ENCODE measurements at regions not wholly inside any gene's neighbourhood (a gene's known extent, or its start where the extent isn't known, plus 50 kb on each side); places are given as distances from the start of the nearest gene placed in this dataset.
A peak's percentile ranks its signal among the peaks of the same experiment; 100 is the strongest.
"Not testable (repeated sequence)": the region's sequence is repeated elsewhere in the genome, so short reads cannot be mapped to it uniquely, and the experiment has no call there.

DNA sequence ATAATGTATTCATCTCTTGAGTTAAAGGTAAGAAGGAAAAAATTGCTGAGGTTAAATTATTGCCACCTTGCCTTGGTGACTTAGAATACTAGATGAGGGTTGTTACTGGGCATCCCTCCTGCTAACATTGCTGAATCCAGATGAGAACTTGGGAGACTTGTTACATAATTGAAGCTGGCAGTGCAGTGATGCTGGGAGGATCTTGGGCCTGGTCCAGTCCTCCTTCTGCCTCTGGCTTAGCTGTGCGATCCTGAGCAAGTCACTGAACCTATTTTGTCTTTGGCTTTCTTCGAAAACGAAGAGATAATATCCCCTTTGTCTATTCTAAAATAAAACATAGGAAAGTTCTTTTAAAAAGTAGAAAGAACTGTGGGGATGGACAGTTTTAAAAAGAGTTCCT, 244.9 kb upstream of the NRIP1 start:
- no peak for DNase-seq (ENCODE audit: low read depth, low spot score)

DNA sequence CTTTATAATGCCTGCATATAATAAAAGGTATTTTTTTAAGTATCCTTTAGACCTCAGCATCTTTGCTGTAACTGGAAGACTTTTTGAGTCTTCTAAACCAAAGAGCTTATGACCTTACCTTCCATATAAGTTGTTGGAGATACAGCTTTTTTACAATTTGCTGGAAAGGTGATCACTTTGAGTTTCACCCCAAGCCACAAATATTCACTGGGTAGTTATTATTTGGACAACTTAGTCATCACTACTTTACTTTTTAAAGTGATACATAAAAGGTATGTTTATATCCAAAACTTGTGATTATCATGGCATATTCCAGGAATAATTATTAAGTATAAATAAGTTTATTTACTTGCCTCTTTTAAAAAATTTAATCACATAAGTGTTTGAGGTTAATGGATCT, 246.7 kb upstream of the NRIP1 start:
- no peak for DNase-seq (ENCODE audit: low read depth, low spot score)

DNA sequence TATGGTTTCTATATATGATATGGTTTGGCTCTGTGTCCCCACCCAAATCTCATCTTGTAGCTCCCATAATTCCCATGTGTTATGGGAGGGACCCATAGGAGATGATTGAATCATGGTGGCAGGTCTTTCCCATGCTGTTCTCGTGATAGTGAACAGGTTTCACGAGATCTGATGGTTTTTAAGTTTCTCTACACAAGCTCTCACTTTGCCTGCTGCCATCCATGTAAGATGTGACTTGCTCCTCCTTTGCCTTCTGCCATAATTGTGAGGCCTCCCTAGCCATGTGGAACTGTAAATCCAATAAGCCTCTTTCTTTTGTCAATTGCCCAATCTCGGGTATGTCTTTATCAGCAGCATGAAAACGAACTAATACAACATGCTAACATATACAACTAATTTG, 252.2 kb upstream of the NRIP1 start:
- not testable (repeated sequence) for DNase-seq (ENCODE audit: low read depth, low spot score)

DNA sequence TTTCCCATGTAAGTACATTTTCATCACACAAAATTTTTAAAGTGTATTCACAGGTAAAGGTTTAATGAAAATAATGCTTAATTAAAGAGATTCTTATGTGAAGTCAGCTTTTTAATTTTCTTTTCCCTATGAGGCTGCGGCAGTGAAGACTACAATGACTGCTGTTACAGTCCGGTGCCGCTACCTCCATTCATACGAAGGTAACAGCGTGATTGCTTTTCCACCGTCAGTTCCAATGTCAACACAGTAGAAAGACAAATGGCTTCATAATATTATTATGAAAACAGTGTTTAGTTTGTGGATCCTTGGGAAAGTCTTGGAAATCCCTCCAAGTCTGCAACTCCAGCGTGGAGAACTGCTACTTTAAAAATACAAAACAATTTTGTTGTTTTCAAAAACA, 254.9 kb upstream of the NRIP1 start:
- DNase-seq (ENCODE audit: low read depth, low spot score) = no peak

DNA sequence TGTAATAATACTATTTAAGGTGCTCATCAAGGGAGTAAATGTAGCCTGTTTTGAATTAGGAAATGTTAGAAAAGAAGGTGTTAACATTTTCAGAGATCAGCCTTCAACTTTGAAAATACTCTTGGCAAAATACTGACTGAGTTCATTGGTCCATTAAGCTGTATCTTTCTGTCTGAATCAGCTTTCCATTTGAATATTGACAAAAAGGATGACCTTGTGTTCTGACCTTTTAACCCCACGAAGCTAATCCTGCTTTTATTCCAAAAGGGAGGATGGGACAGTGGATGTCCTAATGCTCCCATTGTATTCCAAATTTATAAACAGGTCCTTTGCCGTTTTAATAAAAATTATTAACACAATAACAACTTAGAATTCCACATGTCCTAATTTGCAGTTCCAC, 259.7 kb upstream of the NRIP1 start:
- no peak for DNase-seq (ENCODE audit: low read depth, low spot score)

DNA sequence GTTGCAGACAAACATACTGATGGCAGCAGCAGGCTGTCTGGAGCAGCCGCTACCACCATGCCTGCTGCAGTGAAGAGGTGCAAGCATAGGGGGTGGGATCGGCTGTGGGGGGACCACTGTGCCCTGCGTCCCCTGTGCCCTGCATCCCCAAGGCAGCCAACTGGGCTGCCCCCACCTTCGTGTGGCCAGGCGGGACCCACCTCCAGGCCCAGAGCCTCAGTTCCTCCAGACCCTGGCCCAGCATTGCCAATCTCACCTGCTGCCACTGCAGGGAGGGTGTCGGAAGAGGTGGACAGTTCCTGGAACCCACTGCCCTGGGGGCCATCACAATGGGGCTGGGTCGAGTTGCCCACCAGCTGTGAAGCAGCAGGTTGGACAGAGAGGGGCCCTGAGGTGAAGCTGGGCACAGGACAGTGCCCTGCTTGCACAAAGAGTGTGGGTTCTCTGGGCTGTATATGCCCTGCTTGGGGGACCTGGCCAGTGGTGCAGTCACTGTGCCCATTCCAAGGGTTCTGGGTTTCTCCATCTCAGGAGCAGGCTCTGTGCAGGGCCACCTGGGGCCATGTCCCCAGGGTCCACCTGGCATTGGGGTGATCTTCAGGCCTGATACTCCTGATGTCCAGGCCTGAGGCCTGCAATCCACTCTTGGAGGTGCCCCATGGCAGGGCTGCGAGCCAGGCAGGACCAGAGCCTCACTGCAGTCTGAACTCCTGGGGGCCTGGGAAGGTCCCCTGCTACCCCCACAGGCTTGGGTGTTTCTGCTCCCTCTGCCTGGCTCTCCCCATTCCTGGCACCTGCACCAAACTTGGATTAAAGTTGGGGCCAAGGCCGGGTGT, 261.4 kb upstream of the NRIP1 start:
- DNase-seq (ENCODE audit: low read depth, low spot score) = no peak

- no peak for DNase-seq (ENCODE audit: low read depth, low spot score)
Measured at GRCh38 chr21:15327637-15328265, 263.0 kb upstream of the NRIP1 start.

- no peak for DNase-seq (ENCODE audit: low read depth, low spot score)
Measured at GRCh38 chr21:15329191-15329590, 264.4 kb upstream of the NRIP1 start.

- no peak for DNase-seq (ENCODE audit: low read depth, low spot score)
Measured at GRCh38 chr21:15330872-15331271, 266.1 kb upstream of the NRIP1 start.

DNA sequence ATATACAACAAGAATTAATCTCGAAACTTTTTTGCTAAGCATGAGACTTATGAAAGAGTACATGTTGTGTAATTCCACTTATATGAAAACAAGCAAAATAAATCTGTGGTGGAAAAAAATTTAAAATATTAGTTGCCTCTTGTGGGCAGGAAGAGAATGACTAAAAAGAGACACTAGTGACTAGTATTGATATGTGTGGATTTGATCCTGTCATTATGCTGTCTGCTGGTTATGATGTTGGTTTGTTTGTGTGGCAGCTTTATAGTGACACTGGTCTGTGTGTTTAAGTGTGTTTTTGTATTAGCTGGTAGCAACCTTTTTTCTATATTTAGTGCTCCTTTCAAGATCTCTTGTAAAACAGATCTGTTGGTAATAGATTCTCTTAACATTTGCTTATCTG, 267.8 kb upstream of the NRIP1 start:
- no peak for DNase-seq (ENCODE audit: low read depth, low spot score)

GRCh38 chr21:15333136-15333710, 268.4 kb upstream of the NRIP1 start:
- no peak for DNase-seq (ENCODE audit: low read depth, low spot score)

DNA sequence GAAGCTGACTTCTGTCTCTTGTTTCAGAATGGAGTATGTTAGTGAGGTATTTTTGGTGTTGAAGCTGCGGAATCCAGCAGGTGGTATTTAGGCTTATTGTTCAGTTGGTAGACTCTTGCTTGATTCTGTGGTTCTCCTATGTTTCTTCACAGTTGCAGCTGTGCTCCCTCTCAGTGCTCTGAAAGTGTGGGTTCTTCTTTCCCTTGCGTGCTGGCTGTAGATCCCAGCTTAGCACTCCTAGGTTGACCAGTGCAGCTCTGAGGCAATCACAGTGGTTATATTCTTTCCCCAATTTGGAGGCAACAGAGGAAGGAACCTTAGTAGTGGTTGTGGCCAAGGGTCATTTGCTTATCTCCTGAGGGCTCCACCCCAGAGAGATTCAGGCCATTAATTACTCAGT, 269.2 kb upstream of the NRIP1 start:
- no peak for DNase-seq (ENCODE audit: low read depth, low spot score)

GRCh38 chr21:15343066-15343465, 278.3 kb upstream of the NRIP1 start:
- DNase-seq (ENCODE audit: low read depth, low spot score) = no peak

DNA sequence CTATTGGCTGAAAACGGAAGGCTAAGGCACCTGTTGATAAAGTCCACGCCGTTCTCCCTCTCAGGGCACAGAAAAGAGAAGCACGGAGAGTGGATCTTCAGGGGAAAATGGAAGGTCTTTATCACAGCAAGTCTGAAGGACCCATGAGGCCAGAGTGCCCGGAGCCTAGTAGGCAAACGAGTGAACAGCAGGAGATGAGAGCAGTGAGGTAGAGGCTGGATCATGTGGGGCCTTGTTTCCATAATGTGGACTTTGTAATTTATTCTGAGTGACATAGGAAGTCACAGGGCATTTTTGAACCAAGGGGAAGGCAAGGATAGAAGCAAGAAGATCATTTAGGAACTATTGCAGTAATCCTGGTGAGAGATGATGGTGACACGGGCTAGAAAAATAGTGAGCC, 287.2 kb upstream of the NRIP1 start:
- DNase-seq (ENCODE audit: low read depth, low spot score) = no peak

GRCh38 chr21:15353546-15353945, 288.7 kb upstream of the NRIP1 start:
- DNase-seq (ENCODE audit: low read depth, low spot score) = no peak

GRCh38 chr21:15354516-15354915, 289.7 kb upstream of the NRIP1 start:
- DNase-seq (ENCODE audit: low read depth, low spot score) = no peak

DNA sequence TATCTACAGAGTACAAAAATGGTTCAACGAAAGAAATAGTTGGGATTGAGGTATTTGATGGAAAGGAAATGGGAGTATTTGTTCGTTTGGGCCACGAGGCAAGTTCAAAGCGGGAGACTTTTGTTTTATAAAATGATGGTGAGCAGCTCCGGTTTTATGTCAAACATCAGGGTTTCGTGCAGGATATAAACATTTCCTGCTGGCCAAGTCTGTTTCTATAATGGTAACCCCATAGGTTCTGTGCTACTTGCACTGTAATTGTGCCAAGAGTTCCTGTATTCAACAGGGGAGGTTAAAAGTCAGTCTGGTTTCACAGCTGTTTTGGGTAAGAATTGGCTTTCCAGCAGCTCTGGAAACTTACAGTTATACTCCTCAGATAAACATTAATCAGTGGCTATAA, 290.3 kb upstream of the NRIP1 start:
- DNase-seq (ENCODE audit: low read depth, low spot score) = peak; percentile 3

DNA sequence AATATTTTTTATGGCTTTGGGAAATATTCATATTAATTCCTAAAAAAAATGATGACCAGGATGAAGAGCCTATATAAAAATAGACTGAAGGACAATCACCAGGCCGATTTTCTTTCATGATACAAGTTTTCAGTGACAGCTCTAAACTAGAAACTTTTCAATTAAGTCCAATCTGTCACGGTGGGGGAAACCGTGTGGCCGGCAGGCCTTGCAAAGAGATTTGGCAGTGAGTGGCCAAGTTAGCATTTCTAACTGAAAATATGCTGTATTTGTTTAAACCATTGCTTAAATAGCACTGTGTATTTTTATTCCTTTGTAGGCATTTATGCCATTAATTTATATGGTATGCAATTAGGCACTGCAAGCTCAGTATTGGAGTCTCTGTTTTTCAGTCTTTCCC, 294.5 kb upstream of the NRIP1 start:
- DNase-seq (ENCODE audit: low read depth, low spot score) = no peak

DNA sequence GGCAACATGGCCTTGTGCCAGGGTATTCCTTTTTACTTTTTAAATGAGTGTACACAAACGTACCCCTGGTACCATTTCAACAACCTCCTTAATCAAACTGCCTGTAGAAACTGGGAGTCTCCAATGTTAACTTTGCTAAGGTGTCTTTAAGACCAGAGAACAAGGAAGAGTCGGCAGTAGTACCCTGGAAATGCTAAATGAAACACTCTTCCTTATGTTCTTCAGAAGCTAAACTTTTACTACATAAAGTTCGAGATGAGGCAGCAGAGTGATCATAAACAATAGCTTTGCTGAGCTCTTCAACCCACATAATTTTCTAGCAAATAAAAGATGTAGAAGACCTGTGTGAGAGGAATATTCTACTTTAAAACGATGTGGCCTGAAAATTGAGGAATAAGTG, 297.7 kb upstream of the NRIP1 start:
- DNase-seq (ENCODE audit: low read depth, low spot score) = no peak

DNA sequence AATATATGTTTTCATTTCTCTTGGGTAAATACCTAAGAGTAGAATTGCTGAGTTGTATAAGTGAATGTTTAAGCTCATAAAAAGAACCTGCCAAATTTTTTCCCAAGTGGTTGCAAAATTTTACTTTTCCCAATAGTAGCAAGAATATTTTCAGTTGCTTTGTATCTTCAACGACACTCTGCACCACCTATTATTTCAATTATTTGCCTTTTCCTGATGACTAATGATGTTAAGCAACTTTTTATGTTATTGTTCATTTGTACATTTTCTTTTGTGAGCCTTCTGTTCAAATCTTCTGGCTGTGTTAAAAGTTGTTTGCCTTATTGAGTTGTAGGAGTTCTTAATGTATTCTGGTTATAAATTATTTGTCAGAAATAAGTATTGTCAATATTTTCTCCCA, 299.1 kb upstream of the NRIP1 start:
- DNase-seq (ENCODE audit: low read depth, low spot score) = no peak

GRCh38 chr21:15365751-15366392, 301.1 kb upstream of the NRIP1 start:
- DNase-seq (ENCODE audit: low read depth, low spot score) = no peak

GRCh38 chr21:15366555-15366954, 301.8 kb upstream of the NRIP1 start:
- DNase-seq (ENCODE audit: low read depth, low spot score) = no peak
